ENCODE measurements at regions not wholly inside any gene's neighbourhood (a gene's known extent, or its start where the extent isn't known, plus 50 kb on each side); places are given as distances from the start of the nearest gene placed in this dataset.

DNA sequence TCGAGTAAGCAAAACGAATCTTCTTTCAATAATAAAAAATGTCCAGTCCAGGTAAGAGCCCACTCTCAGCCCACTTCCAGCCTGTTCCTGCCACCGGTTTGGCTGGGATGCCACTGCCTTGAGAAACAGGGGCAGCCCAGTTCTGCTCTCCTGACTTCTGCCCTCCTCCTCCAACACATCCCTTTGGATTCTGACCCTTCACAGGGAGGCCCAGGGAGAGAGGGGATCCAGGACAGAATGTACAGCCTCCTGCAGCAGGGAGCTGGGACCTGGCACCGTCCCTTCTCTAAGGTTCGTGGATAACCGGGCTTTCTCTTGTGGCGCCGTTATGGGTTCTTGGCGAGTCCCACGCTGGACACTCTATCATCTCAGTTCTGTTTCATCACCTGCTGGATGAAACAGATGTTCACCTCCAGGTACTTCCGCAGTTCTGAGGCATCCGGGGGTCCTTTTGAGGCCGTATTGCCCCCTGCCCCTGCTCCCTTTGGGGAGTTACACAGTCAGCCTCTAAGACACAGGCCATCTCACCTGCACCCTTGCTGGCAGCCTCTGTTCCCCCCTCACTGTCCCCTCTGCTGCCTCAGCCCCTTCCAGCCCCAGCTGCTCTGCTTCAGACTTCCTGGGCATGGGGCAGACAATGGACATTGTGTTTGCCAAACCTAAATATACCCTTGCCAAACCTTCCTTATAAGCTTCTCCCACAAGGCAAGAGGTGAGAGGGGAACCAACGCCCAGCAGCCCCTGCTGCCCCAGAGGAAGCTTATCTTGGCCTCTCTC, 203.8 kb upstream of the ZMIZ1 start:
- intact Hi-C loops (cut with DNase I), result no loop called here

DNA sequence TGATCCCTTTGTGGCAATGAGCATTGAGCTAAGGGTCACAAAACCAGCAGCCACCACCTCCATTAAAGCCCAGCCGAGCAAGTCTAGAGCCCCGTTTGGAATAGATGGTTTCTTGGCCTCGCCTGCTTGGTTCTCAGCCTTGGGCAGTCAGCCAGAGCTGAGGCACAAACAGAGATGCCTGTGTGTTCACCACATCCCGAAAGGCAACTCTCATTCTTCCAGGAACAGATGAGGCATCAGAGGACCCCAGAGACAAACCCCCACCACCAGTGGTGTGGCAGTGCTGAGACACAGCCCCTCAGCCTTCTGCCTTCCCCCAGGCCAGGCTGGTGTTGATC, 203.3 kb upstream of the ZMIZ1 start:
- no peak overlapping the region for H3K4me3 ChIP-seq
- no peak overlapping the region for H3K27ac ChIP-seq
- ATAC-seq, result no peak
- TF ChIP-seq, protein P1, sequence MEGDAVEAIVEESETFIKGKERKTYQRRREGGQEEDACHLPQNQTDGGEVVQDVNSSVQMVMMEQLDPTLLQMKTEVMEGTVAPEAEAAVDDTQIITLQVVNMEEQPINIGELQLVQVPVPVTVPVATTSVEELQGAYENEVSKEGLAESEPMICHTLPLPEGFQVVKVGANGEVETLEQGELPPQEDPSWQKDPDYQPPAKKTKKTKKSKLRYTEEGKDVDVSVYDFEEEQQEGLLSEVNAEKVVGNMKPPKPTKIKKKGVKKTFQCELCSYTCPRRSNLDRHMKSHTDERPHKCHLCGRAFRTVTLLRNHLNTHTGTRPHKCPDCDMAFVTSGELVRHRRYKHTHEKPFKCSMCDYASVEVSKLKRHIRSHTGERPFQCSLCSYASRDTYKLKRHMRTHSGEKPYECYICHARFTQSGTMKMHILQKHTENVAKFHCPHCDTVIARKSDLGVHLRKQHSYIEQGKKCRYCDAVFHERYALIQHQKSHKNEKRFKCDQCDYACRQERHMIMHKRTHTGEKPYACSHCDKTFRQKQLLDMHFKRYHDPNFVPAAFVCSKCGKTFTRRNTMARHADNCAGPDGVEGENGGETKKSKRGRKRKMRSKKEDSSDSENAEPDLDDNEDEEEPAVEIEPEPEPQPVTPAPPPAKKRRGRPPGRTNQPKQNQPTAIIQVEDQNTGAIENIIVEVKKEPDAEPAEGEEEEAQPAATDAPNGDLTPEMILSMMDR (IDR thresholded peaks at IDR 0.05), result no peak
- no peak for DNase-seq
- intact Hi-C loops (cut with DNase I), result no loop called here
- 36 to 56% (median 36%) methylated on average over 4 of the region's 4 CpGs for WGBS, 3 donors
- H3K36me3 ChIP-seq (ENCODE audit: insufficient read depth in 1 of 2, low read depth in 1 of 2), result no peaks in the 10 kb centered on the region
- no peaks in the 10 kb centered on the region for H3K9me3 ChIP-seq
- H3K27me3 ChIP-seq (ENCODE audit: insufficient read depth in 3 of 3, low read length in 2 of 3), result no peaks in the 10 kb centered on the region
- no peaks in the 10 kb centered on the region for H3K4me1 ChIP-seq

More for the DNA sequence above, 203.8 kb upstream of the ZMIZ1 start:
- H3K4me3 ChIP-seq, result no peak overlapping the region
- DNase-seq (no peak), ATAC-seq (no peak)
- H3K9me3 ChIP-seq, result no peaks in the 10 kb centered on the region
- H3K4me1 ChIP-seq, result no peaks in the 10 kb centered on the region
- TF ChIP-seq, protein P1 (IDR thresholded peaks at IDR 0.05), result no peak
- H3K36me3 ChIP-seq (ENCODE audit: insufficient read depth in 1 of 2, low read depth in 1 of 2), result no peaks in the 10 kb centered on the region
- H3K27me3 ChIP-seq (ENCODE audit: insufficient read depth in 3 of 3, low read length in 2 of 3), result no peaks in the 10 kb centered on the region
- H3K27ac ChIP-seq, result no peak overlapping the region
- 82 to 89% (median 88%) methylated on average over 14 of the region's 14 CpGs for WGBS, 3 donors

DNA sequence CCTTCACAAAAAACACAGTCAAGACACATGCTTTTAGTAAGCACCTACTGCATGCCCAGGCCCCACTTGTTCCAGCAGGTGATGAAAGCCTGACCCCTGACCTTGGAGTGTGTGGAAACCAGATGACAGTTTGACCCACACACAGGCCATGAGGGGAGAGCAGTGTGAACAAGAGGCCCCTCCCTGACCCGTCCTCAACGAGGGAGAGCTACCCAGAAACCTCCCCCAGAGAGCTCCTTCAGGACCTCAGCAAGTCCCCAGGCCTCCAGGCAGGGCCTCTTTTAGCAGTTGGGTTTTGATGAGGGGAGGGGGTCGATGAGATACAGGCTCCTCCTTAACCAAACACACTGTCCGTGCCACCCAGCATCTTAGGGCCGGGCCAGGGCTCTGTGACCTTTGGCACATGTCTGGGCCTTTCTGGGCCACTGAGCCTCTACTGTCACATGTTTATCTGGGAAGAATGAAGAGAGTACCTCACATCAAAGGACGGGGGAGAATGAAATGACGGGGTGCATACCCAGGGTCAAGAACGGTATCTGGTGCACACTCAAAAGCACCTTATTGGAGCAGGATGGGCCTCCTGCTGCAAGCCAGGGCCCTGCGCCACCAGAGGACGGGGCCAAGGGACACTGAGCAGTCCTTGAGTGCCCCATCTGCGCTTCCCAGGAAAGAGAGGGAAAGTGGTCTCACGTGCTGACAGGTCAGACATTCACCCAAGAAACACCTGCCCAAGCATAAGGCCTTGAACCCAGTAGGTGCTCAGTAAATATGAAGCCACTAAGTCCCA, 202.6 kb upstream of the ZMIZ1 start:
- H3K9me3 ChIP-seq, result no peaks in the 10 kb centered on the region
- WGBS, 3 donors, result 92 to 96% (median 95%) methylated on average over 12 of the region's 12 CpGs
- H3K36me3 ChIP-seq (ENCODE audit: insufficient read depth in 1 of 2, low read depth in 1 of 2), result no peaks in the 10 kb centered on the region
- TF ChIP-seq, protein P1 (IDR thresholded peaks at IDR 0.05), result no peak
- H3K27ac ChIP-seq, result no peak overlapping the region
- ATAC-seq (no peak), DNase-seq (no peak)
- H3K27me3 ChIP-seq (ENCODE audit: insufficient read depth in 3 of 3, low read length in 2 of 3), result no peaks in the 10 kb centered on the region
- no peaks in the 10 kb centered on the region for H3K4me1 ChIP-seq
- intact Hi-C loops (cut with DNase I), result no loop called here
- H3K4me3 ChIP-seq, result no peak overlapping the region

DNA sequence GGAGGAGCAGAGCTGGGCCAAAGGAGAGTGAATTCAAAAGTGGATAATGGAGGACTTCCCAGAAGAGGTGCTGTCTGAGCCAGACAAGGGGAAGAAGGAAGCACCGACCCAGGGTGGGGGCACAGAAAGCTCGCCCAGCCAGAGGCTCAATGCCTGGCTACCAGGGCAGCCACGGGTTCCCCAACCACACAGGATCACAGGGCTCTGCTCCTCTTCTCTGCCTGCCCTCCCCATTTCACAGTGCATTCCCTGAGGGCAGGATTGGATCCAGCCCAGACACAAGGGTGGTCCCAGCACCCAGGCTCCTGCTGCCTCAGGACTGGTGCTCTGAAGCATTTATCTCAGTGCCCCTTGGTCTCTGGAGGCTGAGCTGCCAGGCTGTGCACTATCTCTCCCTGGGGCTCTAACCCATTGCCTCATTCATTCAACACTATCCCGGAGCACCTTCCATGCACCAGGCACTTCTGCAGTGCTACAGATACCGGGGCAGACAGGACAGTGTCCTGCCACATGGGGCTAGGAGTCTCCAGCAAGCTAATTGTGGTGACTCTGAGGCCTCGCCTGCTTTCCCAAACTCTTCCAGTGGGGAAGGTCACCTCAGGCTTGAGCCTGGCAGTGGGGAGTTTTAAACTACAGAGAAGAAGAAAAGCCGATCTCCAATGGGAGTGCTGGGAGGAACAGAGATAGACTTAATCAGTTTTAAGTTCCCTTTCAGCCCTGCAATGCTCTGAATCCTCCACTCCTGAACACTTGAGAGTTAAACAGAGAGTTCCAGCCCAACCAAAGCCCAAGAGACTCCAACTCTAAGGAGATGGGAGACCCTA, 201.8 kb upstream of the ZMIZ1 start:
- WGBS, 3 donors, result 92 to 95% (median 94%) methylated on average over 7 of the region's 7 CpGs

More for the DNA sequence above, 201.8 kb upstream of the ZMIZ1 start:
- DNase-seq, result no peak
- TF ChIP-seq, protein P1 (IDR thresholded peaks at IDR 0.05), result no peak
- intact Hi-C loops (cut with DNase I), result no loop called here
- no peaks in the 10 kb centered on the region for H3K27me3 ChIP-seq (ENCODE audit: insufficient read depth in 3 of 3, low read length in 2 of 3)
- no peaks in the 10 kb centered on the region for H3K36me3 ChIP-seq (ENCODE audit: insufficient read depth in 1 of 2, low read depth in 1 of 2)
- H3K4me3 ChIP-seq, result no peak overlapping the region
- no peak for ATAC-seq
- H3K9me3 ChIP-seq, result no peaks in the 10 kb centered on the region
- no peaks in the 10 kb centered on the region for H3K4me1 ChIP-seq
- H3K27ac ChIP-seq, result no peak overlapping the region
